IMR-90 (cell line): ENCODE measurements at regions not wholly inside any gene's neighbourhood (a gene's known extent, or its start where the extent isn't known, plus 50 kb on each side); places are given as distances from the start of the nearest gene placed in this dataset.

Experiments
- ATAC-seq: fragments of 200-7000 bp; cut with Tn5 transposase; 2 replicates; pipeline ENCODE4 v1.9.1; 2020; ENCODE audit warnings: low read depth, mild to moderate bottlenecking, moderate library complexity
- BruUV-seq: library from RNA; stranded (reverse); fragments of 400-500 nt; replicated peaks from 2 replicates; lab custom pipeline; 2021; lab: Mats Ljungman, UMichigan
- CTCF ChIA-PET: fragments of 300-600 bp; formaldehyde crosslinking; extraction: SDS; loops from one replicate; lab custom pipeline; 2021; ENCODE audit warnings: antibody characterized with exemption; lab: Yijun Ruan, JAX
- POLR2A ChIA-PET: fragments of 300-600 bp; sonication (Branson Sonifier 250); formaldehyde crosslinking; loops from one replicate; lab custom pipeline; 2022; ENCODE audit warnings: antibody characterized with exemption; ENCODE audit not compliant: unreplicated experiment; lab: Charles Lee
- DNase-seq: peaks from one replicate; pipeline ENCODE4 v3.0.0; 2013
- H2AFZ ChIP-seq: replicated peaks from 2 replicates; pipeline ENCODE3; 2013; ENCODE audit warnings: low read length, mild to moderate bottlenecking; ENCODE audit not compliant: poor library complexity
- H2AK5ac ChIP-seq: 2 replicates; pipeline ENCODE4 v1.6.1; 2013; ENCODE audit warnings: low read depth, low read length, inconsistent platforms
- H2AK9ac ChIP-seq: replicated peaks from 2 replicates; pipeline ENCODE3; 2013; ENCODE audit warnings: mild to moderate bottlenecking, low read depth, low read length, moderate library complexity; ENCODE audit not compliant: poor library complexity
- H2BK120ac ChIP-seq: 2 replicates; pipeline ENCODE4 v1.6.1; 2013; ENCODE audit warnings: low read depth, low read length, inconsistent platforms
- H2BK15ac ChIP-seq: 3 replicates; pipeline ENCODE4 v1.6.1; 2013; ENCODE audit warnings: low read depth, low read length, inconsistent platforms
- H2BK20ac ChIP-seq: 2 replicates; pipeline ENCODE4 v1.6.1; 2013; ENCODE audit warnings: low read depth, mild to moderate bottlenecking, inconsistent platforms, low read length, moderate library complexity
- H2BK5ac ChIP-seq: 2 replicates; pipeline ENCODE4 v1.6.1; 2013; ENCODE audit warnings: mild to moderate bottlenecking, low read depth, low read length, inconsistent platforms; ENCODE audit not compliant: poor library complexity, severe bottlenecking
- H3K14ac ChIP-seq: replicated peaks from 2 replicates; pipeline ENCODE4 v1.6.1; 2013; ENCODE audit warnings: low read depth, low read length, inconsistent platforms
- H3K18ac ChIP-seq: 2 replicates; pipeline ENCODE4 v1.6.1; 2013; ENCODE audit warnings: low read depth, low read length, control low read depth
- H3K23ac ChIP-seq: 2 replicates; pipeline ENCODE4 v1.6.1; 2013; ENCODE audit warnings: low read depth, low read length, inconsistent platforms
- H3K27ac ChIP-seq: 2 replicates; pipeline ENCODE4 v1.5.1; 2013; ENCODE audit warnings: mild to moderate bottlenecking, control low read depth, low read length; ENCODE audit not compliant: insufficient read depth
- H3K27me3 ChIP-seq: 2 replicates; pipeline ENCODE4 v1.6.1; 2013; ENCODE audit warnings: low read length; ENCODE audit not compliant: control insufficient read depth, insufficient read depth
- H3K36me3 ChIP-seq: 2 replicates; pipeline ENCODE4 v1.6.1; 2013; ENCODE audit warnings: low read length, mixed read lengths; ENCODE audit not compliant: control insufficient read depth, insufficient read depth
- H3K4ac ChIP-seq: 2 replicates; pipeline ENCODE4 v1.6.1; 2013; ENCODE audit warnings: low read depth, low read length, inconsistent platforms
- H3K4me1 ChIP-seq: 2 replicates; pipeline ENCODE4 v1.6.1; 2013; ENCODE audit warnings: low read length, mixed read lengths; ENCODE audit not compliant: control insufficient read depth, insufficient read depth
- H3K4me2 ChIP-seq: 2 replicates; pipeline ENCODE4 v1.6.1; 2013; ENCODE audit warnings: low read depth, mild to moderate bottlenecking, control low read depth, low read length, moderate library complexity
- H3K4me3 ChIP-seq: 2 replicates; pipeline ENCODE4 v1.5.1; 2013; ENCODE audit warnings: low read depth, mild to moderate bottlenecking, control low read depth, low read length, moderate library complexity; ENCODE audit not compliant: insufficient read depth
- H3K56ac ChIP-seq: 2 replicates; pipeline ENCODE4 v1.6.1; 2013; ENCODE audit warnings: low read length, inconsistent platforms; ENCODE audit not compliant: insufficient read depth; ENCODE audit errors: extremely low read depth
- H3K79me1 ChIP-seq, 2 experiments: 2 replicates each; pipeline ENCODE4 v1.6.1; 2013; ENCODE audit warnings: low read length in 2 of 2, inconsistent platforms in 1 of 2, low read depth in 1 of 2
- H3K9ac ChIP-seq: 2 replicates; pipeline ENCODE4 v1.6.1; 2013; ENCODE audit warnings: low read depth, low read length, control low read depth
- H3K9me1 ChIP-seq: 2 replicates; pipeline ENCODE4 v1.6.1; 2013; ENCODE audit warnings: low read length, inconsistent platforms; ENCODE audit not compliant: insufficient read depth
- H3K9me3 ChIP-seq: 2 replicates; pipeline ENCODE4 v1.6.1; 2013; ENCODE audit warnings: low read length; ENCODE audit not compliant: control insufficient read depth, insufficient read depth
- H4K20me1 ChIP-seq: 2 replicates; pipeline ENCODE4 v1.6.1; 2013; ENCODE audit warnings: low read length, inconsistent platforms; ENCODE audit not compliant: insufficient read depth
- H4K5ac ChIP-seq: 2 replicates; pipeline ENCODE4 v1.6.1; 2013; ENCODE audit warnings: mild to moderate bottlenecking, low read depth, low read length, control low read depth
- H4K8ac ChIP-seq, 2 experiments: 2 replicates each; pipeline ENCODE4 v1.6.1; 2013; ENCODE audit warnings: low read depth in 2 of 2, low read length in 2 of 2, control low read depth in 1 of 2, inconsistent platforms in 1 of 2
- H4K91ac ChIP-seq: 2 replicates; pipeline ENCODE4 v1.6.1; 2013; ENCODE audit warnings: low read depth, low read length, inconsistent platforms; ENCODE audit not compliant: insufficient read depth
- CEBPB ChIP-seq: IDR thresholded peaks from 2 replicates; pipeline ENCODE4 v1.6.1; 2012; ENCODE audit warnings: low read depth, low read length, improper control_type of control experiment
- CTCF ChIP-seq: conservative IDR thresholded peaks from 2 replicates; pipeline ENCODE4 v1.5.1; 2012; ENCODE audit warnings: mild to moderate bottlenecking, low read depth, low read length, improper control_type of control experiment
- FOS ChIP-seq: fragments of 150-350 bp; IDR thresholded peaks from 2 replicates; pipeline ENCODE4 v1.6.1; 2016; ENCODE audit warnings: low read depth, low read length
- RAD21 ChIP-seq: IDR thresholded peaks from 2 replicates; pipeline ENCODE4 v1.6.1; 2012; ENCODE audit warnings: low read length, improper control_type of control experiment
- SMC3 ChIP-seq: fragments of 150-350 bp; IDR thresholded peaks from 2 replicates; pipeline ENCODE4 v1.6.1; 2016; ENCODE audit warnings: low read depth, mild to moderate bottlenecking, antibody characterized with exemption, low read length, moderate library complexity
- WGBS, 2 experiments: methylation state at CpG; one replicate each; pipeline versions ENCODE4 v1.1.5 to v1.1.7; 2013; ENCODE audit warnings: missing lambda C conversion rate in 2 of 2; ENCODE audit not compliant: insufficient read length in 1 of 2; ENCODE audit errors: extremely low coverage in 2 of 2; 5-methylcytosine and 5-hydroxymethylcytosine counted together
- dilution Hi-C: fragments of 300-500 bp; cut with HindIII; formaldehyde crosslinking; loops from one replicate; pipeline ENCODE4 v1.14.3; 2018; ENCODE audit warnings: low sequenced_read_pairs; ENCODE audit not compliant: unreplicated experiment
- in situ Hi-C: fragments of 300-500 bp; cut with MboI; formaldehyde crosslinking; loops from 3 replicates; pipeline ENCODE4 v1.14.3; 2019; ENCODE audit warnings: low sequenced_read_pairs, inconsistent platforms, mixed read lengths
- intact Hi-C: fragments of 100-400 bp; cut with micrococcal nuclease; formaldehyde crosslinking; loops from 2 replicates; pipeline ENCODE4 v1.10.0; 2022

- H3K4ac ChIP-seq = no peak overlapping the region
- no peak overlapping the region for H3K4me2 ChIP-seq
- H3K9ac ChIP-seq = no peak overlapping the region
- DNase-seq (peak; percentile 33), ATAC-seq (peak; percentile 75)
- H3K4me1 ChIP-seq = no peaks in the 10 kb centered on the region
- no peaks in the 10 kb centered on the region for H4K20me1 ChIP-seq
- H4K5ac ChIP-seq = no peak overlapping the region
- H3K4me3 ChIP-seq = no peak overlapping the region
- H2AK5ac ChIP-seq = no peak overlapping the region
- no peak overlapping the region for H3K56ac ChIP-seq
- no peak overlapping the region for H3K18ac ChIP-seq
- peak; percentile 32; the same call in 1 of the 2 replicates for TF ChIP-seq SMC3
- peak; percentile 54 for TF ChIP-seq RAD21
- no peak for TF ChIP-seq FOS
- no peak for TF ChIP-seq CEBPB
- peak; percentile 63 for TF ChIP-seq CTCF
- no peak overlapping the region for H4K91ac ChIP-seq
- H2AFZ ChIP-seq = no peak overlapping the region
- in situ Hi-C loops (no loop called here), intact Hi-C loops (loop anchor here (2.0 kb wide), 1 partner anchor 298 kb away; no protein-coding TSS in a partner anchor), dilution Hi-C loops (no loop called here)
- no peak overlapping the region for H2BK5ac ChIP-seq
- no peaks in the 10 kb centered on the region for H3K9me1 ChIP-seq
- no peaks in the 10 kb centered on the region for H3K36me3 ChIP-seq
- ChIA-PET CTCF (interaction anchor here (0.6 to 0.9 kb wide), 3 partner anchors 37 to 798 kb away, joined by 3 read pairs; no protein-coding TSS in a partner anchor), POLR2A (no interaction called here)
- no peak overlapping the region for H3K14ac ChIP-seq
- peaks cover 8% of the 10 kb centered on the region; the same call in 1 of the 2 replicates for H3K27me3 ChIP-seq
- H4K8ac ChIP-seq = no peak overlapping the region
- H2BK15ac ChIP-seq = no peak overlapping the region
- BruUV-seq = no TSS peak
- WGBS, 2 experiments = no CpG with 5 or more reads among the region's 2 CpGs
- no peak overlapping the region for H2BK120ac ChIP-seq
- no peak overlapping the region for H2AK9ac ChIP-seq
- H2BK20ac ChIP-seq = no peak overlapping the region
- H3K27ac ChIP-seq = no peak overlapping the region
- H3K79me1 ChIP-seq = no peaks in the 10 kb centered on the region
- no peak overlapping the region for H3K23ac ChIP-seq
- H3K9me3 ChIP-seq = no peaks in the 10 kb centered on the region
These were observed 78.1 kb downstream of the BMP15 start for GRCh38 chrX:50988649-50989048.
